Femur (tissue), 1 donor: ENCODE measurements at regions not wholly inside any gene's neighbourhood (a gene's known extent, or its start where the extent isn't known, plus 50 kb on each side); places are given as distances from the start of the nearest gene placed in this dataset.

Source experiments
- DNase-seq: peaks from one replicate; pipeline ENCODE4 v3.0.0-alpha.2; 2017

DNA sequence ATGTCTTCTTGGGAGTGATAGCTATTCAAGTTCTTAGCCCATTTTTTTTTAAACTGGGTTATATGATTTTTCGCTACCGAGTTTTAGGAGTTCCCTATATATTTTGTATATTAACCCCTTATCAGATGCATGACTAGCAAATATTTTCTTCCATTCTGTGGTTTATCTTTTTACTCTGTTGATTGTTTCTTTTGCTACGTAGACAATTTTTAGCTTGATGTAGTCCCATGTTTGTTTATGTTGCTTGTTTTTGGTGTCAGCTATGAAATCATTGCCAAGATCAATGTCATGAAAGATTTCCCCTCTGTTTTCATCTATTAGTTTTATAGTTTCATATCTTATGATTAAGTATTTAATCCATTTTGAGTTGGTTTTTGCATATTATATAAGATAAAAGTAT lies 480.5 kb downstream of the CDH11 start:
- DNase-seq: no peak

DNA sequence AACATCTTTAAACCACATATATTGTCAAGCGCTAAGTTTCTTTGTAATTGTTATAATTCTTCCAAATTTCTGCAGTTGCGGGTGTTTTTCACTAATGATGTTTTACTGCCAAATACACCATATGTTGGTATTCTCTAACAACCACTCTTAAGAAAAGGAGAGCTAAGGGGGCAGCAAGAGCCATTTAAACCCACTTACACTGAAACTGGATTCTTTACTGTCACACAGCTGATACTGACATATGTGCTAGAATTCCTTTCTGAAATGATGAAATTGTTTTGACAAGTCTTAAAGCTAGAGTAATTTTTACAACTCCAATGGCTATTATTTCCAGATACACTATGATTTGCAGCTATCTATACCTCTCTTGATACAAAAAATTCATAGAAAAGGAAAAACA lies 483.1 kb downstream of the CDH11 start:
- DNase-seq: no peak

DNA sequence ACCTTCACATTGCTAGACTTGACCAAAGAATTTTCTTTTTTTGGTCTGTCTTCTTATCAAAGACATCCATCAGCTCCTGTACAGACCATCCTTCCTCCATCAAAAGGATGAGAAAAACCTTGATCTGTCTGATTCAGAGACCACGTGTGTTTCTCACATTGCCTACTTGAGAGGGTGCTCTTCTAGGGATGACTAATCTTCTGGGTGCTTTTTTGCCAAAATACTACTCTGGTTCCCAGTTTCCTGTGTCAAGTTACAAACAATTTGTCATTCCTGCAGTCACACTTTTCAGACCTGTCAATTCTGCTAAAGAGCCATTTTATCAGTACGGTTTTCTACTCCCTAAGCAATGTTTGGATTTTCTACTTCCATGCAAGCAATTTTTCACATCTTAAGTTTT lies 492.2 kb downstream of the CDH11 start:
- DNase-seq: no peak

DNA sequence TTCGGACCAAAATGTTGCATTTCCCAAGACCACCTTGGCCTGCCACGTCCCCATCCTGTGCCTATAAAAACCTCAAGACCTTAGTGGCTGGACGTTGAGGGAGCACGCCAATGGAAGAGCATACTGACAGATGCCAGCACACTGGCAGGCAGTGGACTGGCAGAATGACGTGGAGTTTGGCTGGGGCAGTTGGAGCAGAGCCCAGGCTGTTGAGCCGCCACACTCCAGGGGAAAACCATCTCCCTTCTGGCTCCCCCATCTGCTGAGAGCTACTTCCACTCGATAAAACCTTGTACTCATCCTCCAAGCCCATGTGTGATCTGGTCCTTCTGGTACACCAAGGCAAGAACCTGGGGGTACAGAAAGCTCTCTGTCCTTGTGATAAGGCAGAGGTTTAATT lies 494.1 kb downstream of the CDH11 start:
- DNase-seq: peak; percentile 33

DNA sequence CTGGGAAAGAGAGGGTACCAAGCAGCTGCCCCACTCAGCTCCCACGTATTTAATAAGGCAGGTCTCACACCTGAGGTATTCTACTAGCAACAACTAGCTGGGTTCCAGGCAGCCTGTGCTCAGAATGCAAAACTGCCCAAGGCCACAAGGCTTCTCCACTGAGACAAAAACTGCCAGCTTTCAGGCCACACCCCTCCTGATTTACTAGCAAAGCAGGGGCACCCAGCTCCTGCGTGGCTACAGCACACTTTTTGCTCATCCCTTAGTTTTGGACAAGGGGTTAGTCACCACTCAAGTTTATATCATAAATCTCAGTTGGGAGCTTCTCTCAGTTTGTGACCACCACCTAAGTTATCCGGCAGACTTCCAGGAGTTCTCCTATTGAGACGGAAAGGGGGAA lies 494.6 kb downstream of the CDH11 start:
- DNase-seq: no peak

DNA sequence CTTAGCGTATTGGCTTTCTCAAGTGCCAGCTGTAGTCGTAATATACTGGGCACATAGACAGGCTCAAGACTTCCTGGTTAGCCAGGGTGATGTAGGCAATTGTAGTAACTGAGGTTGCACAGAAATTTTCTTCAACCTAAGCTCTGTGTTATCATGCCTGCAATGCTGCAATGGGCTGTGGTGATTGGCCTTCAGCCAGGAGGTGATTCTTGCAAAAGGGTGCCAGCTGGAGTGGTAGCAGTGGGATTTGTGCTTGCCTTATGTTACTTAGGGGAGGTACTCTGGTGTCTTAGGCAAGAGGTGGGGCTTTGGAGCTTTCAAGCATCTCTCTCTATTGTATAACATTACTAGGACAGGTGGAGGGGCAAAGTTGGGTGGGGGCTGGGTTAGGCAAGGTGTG lies 495.1 kb downstream of the CDH11 start:
- no peak for DNase-seq

DNA sequence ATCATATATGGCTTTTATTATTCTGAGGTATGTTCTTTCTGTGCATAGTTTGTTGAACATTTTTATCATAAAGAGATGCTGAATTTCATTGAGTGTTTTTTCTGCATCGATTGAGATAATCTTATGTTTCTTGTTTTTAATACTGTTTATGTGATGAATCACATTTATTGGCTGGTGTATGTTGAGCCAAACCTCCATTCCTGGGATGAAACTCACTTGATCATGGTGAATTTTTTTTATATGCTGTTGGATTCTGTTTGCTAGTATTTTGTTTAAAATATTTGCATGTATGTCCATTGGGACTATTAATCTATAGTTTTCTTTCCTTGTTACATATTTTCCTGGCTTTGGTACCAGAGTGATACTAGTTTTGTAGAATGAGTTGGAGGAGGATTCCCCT lies 500.2 kb downstream of the CDH11 start:
- no peak for DNase-seq

DNA sequence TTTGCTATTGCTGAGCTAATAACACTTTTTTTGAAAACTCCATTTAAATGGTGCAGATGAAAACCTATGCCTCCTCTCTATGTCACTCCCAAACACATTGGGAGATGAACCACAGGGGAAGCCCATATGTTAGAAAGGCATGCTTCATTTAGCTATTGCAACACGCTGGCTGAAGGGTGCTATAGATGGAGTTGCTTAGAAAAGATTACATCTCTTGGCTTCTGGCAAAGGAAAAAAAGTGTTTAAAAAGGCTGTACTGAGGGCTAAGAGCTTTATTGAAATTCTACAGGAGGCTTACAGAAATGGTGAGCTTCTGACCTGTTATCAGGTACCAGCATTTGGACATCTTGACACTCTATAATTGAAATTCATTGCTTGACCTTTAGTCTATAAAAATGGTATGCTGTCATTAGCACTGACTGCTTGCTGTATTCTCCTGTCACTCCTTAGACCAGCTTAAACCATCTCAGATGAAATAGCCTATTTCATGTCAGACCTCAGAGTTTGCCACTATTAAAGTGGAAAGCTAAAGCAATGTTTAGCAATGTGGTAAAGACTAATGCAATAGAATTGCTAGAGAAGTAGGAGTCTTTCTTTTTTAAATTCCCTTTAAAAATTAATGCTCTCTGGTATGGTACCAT lies 503.9 kb downstream of the CDH11 start:
- DNase-seq: no peak

DNA sequence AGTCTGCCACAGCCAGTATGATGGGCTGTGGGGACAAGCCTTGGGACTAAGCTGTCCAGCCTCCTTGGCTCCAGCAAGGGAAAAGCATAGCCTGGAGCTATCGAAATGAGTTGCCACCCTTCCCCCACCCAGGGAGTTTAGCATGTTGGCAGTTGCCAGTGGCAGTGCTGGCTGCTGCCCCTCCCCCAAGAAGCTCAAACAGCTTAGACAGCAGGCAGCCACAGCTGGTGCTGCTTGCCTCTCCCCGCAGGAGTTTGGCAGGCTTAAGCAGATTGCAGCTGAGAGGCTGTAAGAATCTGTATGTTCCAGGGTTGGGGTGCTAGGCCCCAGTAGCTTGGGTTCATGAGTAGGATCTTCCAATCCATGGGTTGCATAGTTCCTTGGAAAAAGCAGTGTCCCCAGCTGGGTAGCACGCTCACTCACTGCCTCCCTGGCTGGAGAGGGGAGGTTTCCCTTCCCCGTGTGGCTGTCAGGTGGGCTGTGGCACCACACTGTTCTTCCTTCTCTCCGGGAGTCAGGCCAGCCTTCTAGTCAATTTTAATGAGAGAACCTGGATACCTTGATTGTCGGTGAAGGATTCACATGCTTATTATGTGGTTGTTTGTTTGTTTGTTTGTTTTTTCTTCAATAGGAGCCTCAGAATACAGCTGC lies 506.1 kb downstream of the CDH11 start:
- DNase-seq: peak; percentile 67

DNA sequence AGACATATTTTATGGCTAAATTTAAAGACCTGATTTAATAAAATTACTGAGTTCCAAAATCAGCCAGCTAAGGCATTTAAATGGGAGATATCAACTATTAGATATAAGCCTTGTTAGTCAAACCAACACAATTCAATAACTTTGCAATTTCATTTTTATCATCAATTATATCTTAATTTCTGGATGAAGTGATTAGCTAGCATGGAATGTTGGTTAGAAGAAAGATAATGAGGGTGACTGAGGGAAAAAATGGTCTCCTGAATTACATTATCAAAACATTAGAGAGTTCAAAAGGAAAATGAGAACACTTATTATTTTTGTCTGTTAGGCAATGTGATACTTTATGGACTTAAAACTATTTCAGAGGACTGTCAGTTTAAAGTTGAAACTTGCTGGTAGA lies 525.7 kb downstream of the CDH11 start:
- no peak for DNase-seq

DNA sequence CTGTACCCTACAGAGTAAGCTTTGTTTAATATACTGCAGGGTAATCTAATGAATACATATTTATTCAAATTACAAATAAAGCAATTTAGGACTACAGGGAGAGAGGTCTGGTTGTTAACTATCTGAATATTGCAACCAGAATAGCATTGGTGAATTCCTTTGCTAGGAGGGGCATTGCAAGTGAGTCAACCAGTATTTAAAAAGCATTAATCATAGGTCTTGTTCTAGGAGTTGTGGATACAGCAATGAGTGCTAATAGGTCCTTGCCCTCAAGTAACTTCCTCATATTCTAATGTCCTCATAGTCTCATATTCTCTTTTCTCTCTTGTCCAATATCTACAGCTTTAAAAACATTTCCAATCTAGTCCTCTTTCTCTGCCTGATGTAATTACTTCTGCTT lies 531.4 kb downstream of the CDH11 start:
- no peak for DNase-seq

DNA sequence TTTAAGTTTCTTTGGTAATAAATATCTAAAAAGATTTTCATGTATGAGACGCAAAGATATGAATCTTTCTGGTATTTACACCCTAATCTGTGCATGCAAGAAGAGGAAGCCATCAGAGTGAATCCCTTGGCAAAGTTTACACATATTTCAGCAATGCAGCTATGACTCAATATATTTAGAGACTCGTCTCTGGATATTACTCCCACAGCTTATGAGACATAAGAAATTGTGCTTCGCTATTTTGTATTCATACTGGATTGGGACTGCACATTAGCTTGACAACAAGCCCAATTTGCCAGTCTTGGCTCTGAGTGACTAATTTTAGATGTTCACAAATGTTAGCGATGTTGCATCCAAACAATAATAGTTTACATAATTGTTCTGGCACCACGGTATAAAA lies 532.0 kb downstream of the CDH11 start:
- no peak for DNase-seq

DNA sequence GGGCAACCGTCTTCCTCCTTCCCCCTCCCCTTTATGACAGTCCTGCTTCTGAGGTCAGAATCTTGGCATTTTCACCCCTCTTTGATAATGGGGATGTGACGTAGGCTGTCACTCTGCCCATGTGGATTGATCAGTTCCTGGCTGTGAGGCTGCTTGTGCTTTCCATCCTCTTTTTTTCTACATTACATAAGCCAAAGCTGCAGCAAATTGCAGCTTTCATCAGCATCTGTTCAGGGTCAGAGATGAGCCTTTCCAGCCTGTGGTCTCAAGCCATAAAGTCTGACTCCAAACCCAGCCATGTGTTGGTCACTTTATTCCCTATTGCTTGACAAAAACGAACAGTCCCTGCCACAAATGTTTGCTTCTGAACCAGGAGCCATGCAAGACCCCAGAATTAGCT lies 535.1 kb downstream of the CDH11 start:
- DNase-seq: peak; percentile 59

DNA sequence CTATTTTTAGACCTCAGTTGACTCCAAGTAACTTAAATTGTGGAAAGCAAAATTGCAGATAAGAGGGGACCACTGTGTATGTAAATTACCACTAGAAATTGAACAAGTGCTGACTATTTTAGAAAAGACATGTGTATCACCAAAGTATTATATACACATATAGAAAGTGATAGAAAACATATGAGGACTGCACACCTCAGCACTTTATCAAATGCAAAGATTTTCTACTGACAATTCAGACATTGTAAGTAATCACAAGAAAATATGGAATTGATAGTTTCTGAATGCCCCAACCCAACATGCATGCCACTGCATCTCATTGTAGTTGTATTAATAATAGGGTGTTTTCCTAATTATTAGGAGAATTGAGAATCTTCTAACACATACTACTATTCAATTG lies 536.5 kb downstream of the CDH11 start:
- DNase-seq: no peak

DNA sequence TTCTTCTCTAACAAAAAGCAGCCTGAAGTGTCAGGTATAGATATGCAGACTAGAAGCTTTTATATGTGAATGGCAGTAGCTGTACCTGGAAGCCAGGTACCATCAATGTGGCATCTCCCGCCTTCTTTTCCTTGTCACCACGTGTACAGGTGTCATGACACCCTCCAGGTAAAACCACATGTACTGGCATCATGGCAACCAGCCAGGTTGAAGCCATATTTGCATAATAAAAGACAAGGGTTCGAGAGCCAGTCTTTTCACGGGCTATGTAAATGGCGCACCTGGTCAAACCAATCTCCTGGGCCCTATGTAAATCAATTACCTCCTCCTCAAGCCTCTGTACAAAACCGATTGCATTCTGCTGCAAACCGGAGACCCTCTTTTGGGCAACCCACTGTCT lies 541.3 kb downstream of the CDH11 start:
- DNase-seq: no peak

DNA sequence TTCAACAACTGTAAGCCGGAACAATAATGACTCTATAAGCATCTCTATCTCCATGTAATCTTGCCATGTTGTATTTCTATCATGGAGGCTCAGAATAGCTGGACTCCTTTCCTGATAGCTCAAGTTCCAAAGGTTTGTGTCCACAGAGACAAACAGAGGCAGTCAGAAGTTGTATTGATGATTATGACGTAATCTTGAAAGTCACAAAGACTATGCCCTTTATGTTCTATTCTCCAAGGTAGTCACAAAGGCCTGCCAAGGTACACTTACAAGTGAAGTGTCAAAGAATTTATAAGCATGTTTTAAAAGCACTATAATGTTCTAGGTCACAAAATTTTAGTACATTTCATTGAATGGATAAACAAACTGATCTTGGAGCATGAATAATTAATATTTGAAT lies 542.2 kb downstream of the CDH11 start:
- DNase-seq: no peak

DNA sequence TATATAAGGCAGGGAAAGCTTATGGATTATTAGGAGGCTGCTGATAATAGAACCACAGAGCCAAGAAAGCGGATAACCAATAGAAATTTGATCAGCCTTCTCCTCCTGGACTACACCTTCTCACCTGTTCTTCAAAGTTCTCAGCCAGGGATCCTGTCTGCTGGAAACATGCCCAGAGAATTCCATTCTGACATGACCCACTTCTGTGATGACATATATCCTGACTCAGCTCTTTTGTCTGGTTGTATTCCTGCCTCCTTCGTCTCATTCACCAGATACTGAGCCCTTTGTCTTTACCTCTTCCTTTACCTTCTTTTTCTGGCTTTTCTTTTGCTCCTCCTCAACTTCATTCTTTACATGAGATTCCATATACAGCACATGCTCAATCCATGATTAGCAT lies 576.1 kb downstream of the CDH11 start:
- no peak for DNase-seq

DNA sequence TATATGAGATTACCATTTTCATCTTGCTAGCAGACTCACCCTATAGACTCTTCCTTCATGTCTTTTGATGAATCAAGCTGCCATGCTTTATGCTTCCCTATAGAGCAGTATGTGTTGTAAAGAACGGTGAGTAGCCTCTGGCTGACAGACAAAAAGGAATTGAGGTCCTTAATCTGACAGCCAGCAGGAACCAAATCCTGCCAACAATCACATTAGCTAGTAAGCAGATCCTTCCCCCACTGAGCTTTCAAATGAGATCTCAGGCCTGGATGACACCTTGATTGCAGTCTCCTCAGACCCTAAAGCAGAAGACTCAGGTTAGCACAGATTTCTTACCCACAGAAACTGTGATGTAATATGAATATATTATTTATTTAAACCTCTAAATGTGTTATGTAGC lies 577.0 kb downstream of the CDH11 start:
- DNase-seq: no peak

DNA sequence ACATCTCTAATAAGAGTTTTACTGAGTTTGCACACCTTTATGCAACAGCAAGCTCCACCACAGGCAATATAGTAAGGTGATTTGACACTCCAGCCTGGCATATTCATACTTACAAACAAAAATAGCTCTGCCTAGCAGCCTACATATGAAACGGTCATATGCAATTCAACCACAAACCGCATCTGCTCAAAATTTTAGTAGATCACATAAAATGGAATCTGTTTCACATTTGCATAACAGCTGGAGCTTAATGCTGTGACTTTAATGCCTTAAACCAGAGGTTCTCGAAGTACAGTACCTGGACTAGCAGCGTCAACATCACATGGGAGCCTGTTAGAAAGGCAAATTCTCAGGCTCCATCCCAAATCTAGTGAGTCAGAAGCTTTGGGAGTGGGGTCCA lies 578.4 kb downstream of the CDH11 start:
- DNase-seq: no peak

DNA sequence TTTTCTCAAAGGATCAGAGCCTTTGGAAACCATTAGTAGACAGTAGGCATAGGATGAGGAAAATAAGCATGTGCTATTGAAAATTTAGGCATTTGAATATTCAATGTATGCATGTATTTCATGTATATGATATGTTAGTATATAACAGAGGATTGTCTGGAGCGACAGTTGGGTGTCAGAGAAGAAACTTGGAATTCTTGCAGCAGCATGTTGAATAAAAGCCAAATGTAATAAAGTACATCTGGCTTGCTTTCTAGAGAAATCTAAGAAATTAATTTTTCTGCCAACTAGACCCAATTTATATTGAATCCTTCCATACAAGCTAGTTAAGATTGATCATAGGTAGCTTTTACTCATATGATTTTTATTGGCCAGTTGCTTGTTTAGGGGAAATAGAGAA lies 578.8 kb downstream of the CDH11 start:
- no peak for DNase-seq

DNA sequence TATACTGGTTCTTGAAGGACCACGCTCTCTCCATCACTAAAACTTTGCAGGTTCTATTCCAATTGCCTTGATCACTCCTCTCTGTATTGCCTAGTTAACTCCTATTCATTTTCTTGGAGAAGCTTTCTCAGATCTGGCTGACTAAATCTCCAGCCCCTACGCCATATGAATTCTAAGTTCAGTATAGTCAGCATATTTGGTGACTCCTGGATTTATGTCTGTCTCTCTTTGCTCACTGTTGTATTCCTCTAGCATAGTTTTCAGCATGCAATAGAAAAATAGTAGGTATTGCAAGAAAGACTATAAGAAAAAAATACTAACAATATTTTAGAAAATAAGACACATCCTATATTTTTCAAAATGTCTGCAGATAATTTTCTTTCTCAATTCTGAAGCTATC lies 579.7 kb downstream of the CDH11 start:
- no peak for DNase-seq

DNA sequence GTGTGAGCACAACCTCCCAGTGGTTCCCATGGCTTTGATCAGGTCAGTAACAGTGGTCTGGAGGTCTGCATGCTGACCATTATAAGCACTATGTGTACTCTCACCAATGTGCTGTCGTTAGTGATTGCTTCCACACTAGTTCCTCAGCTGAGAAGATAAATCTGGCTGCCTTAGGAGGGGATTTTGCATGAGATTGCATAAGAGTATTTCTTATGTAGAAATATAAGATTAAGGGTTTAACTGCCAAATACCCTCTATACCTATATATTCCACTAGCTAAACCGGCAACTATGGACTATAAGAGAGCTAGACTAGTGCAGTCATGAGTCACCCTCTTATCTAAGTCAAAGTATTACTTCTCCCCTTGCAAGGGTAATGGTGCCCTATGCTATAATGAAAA lies 580.2 kb downstream of the CDH11 start:
- no peak for DNase-seq

DNA sequence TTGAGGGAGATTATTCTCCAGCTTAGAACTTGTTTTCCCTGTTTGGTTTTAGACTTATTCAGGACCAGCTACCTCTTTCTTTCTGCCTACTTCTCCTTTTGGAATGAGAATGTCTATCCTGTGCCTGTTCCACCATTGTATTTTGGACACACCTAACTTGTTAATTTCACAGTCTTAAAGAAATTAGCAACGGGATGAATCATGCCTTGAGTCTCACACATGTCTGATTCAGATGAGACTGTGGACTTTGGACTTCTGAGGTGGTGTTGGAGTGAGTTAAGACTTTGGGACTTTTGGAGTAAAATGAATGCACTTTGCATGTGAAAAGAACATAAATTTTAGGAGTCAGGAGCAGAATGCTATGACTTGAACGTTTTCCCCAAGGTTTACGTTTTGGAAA lies 581.4 kb downstream of the CDH11 start:
- no peak for DNase-seq

DNA sequence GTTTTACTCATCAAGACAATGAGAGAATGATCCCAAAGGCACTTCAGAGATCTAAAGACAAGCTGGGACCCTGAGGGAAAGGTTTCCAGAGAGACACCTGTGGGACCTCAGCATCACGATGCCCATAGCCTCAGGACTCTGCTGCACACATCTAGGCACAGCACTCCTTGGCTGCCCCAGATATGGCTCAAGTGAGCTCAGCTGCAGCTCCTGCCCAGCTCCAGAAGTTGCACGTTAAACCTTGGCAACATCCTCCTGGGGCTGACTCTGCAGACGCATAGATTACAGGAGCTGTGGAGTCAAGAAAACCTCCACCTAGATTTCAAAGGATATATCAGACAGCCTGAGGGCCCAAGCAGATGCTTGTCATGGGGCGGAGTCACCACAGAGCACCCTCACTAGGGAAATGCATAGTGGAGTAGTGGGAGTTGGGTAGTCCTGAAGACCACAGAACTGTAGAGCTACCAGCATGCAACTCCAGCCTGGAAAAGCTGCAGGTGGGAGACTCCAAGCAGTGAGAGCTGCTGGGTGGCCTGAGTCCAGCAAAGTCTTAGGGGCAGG lies 582.0 kb downstream of the CDH11 start:
- no peak for DNase-seq

DNA sequence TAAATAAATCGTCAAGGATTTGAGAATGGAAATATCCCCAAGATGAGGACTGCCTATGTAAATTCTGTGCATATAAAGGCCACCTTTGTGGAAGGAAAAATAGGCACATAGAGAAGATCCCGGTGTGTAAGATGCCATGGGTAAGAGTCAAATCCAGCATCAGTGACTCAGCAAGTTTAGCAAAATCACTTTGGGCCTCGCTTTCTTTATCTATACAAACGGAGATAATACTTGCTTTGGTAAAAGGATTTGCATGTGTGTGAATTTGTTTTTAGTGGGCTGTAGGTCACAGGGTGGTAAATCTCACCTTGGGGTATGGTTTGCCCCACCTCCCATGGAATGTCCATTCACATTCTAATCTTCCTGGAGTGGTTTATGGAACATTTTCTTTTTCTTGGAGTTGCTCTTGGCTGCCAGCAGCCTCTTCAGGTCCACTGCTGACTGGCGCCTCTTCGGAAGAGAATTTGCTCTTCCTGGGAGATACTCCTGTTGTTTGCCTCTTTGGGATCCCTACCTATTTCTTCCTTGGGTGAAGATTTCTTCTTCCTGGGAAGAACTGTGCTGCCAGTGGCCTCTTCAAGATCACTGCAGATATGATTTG lies 587.6 kb downstream of the CDH11 start:
- no peak for DNase-seq
